ENCODE measurements at regions not wholly inside any gene's neighbourhood (a gene's known extent, or its start where the extent isn't known, plus 50 kb on each side); places are given as distances from the start of the nearest gene placed in this dataset.

DNA sequence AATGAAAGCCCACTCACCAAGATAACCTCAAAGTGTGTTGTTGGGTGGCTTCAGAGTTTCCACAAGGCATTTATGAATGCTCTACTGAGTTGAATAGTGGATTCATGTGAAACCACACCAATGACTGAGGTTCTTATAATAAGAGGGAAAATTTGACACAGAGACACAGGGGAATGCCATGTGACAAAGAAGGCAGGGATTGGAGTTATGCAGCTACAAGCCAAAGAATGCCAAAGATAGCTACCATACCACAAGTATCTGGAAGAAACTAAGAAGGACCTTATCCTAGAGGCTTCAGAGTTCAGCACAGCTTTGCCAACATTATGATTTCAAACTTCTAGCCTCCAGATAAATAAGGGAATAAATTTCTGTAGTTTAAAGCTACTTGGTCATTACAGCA is 68.0 kb upstream of the PCDH15 start:
- TF ChIP-seq EP300 (IDR thresholded peaks at IDR 0.05) (no peak), CTCF (IDR thresholded peaks at IDR 0.05) (no peak), POLR2A (IDR thresholded peaks at IDR 0.05) (no peak)

Measured in tibial nerve (tissue), 4 donors.